ENCODE measurements at regions not wholly inside any gene's neighbourhood (a gene's known extent, or its start where the extent isn't known, plus 50 kb on each side); places are given as distances from the start of the nearest gene placed in this dataset.

- Mint-ChIP-seq H3K27me3 (peaks cover 8% of the 10 kb centered on the region), H3K4me3 (no peak overlapping the region)
- DNase-seq (ENCODE audit: low spot score in 2 of 2), result no peak
Measured at GRCh38 chr10:29947701-29948060, 111.7 kb downstream of the JCAD start.

GRCh38 chr10:29946953-29947700 lies 112.3 kb downstream of the JCAD start:
- H3K9me3 Mint-ChIP-seq, result no peaks in the 10 kb centered on the region
- H3K4me1 Mint-ChIP-seq, result no peaks in the 10 kb centered on the region
- peaks cover 3% of the 10 kb centered on the region for H3K27me3 Mint-ChIP-seq
- no peak overlapping the region for H3K27ac Mint-ChIP-seq (ENCODE audit: low read depth)
- H3K4me3 Mint-ChIP-seq, result no peak overlapping the region
- ATAC-seq (replicated peaks; ENCODE audit: extremely low read depth, poor library complexity, severe bottlenecking), result no peak
- H3K36me3 Mint-ChIP-seq (ENCODE audit: insufficient read depth), result no peaks in the 10 kb centered on the region
- no peak for DNase-seq (ENCODE audit: low spot score in 2 of 2)

More at GRCh38 chr10:29947701-29948060, 111.7 kb downstream of the JCAD start:
- no peak for ATAC-seq (replicated peaks; ENCODE audit: extremely low read depth, poor library complexity, severe bottlenecking)
- no peaks in the 10 kb centered on the region for H3K9me3 Mint-ChIP-seq
- no peaks in the 10 kb centered on the region for H3K36me3 Mint-ChIP-seq (ENCODE audit: insufficient read depth)
- no peak overlapping the region for H3K27ac Mint-ChIP-seq (ENCODE audit: low read depth)
- no peaks in the 10 kb centered on the region for H3K4me1 Mint-ChIP-seq

- no peak overlapping the region for H3K27ac Mint-ChIP-seq (ENCODE audit: low read depth)
- DNase-seq (ENCODE audit: low spot score in 2 of 2) (no peak), ATAC-seq (replicated peaks; ENCODE audit: extremely low read depth, poor library complexity, severe bottlenecking) (no peak)
- H3K27me3 Mint-ChIP-seq, result peaks cover 7% of the 10 kb centered on the region
- no peaks in the 10 kb centered on the region for H3K9me3 Mint-ChIP-seq
- no peaks in the 10 kb centered on the region for H3K36me3 Mint-ChIP-seq (ENCODE audit: insufficient read depth)
- H3K4me3 Mint-ChIP-seq, result no peak overlapping the region
- H3K4me1 Mint-ChIP-seq, result peaks cover 4% of the 10 kb centered on the region
Measured at GRCh38 chr10:29946614-29946952, 112.8 kb downstream of the JCAD start.

GRCh38 chr10:29941476-29941875 lies 117.9 kb downstream of the JCAD start:
- H3K4me1 Mint-ChIP-seq, result peaks cover 4% of the 10 kb centered on the region
- ATAC-seq (replicated peaks; ENCODE audit: extremely low read depth, poor library complexity, severe bottlenecking), result no peak
- no peak overlapping the region for H3K4me3 Mint-ChIP-seq
- no peak overlapping the region for H3K27ac Mint-ChIP-seq (ENCODE audit: low read depth)
- no peaks in the 10 kb centered on the region for H3K36me3 Mint-ChIP-seq (ENCODE audit: insufficient read depth)
- H3K9me3 Mint-ChIP-seq, result no peaks in the 10 kb centered on the region
- no peak for DNase-seq (ENCODE audit: low spot score in 2 of 2)
- H3K27me3 Mint-ChIP-seq, result peaks cover 30% of the 10 kb centered on the region

- ATAC-seq (replicated peaks; ENCODE audit: extremely low read depth, poor library complexity, severe bottlenecking), result no peak
- H3K27me3 Mint-ChIP-seq, result peaks cover 61% of the 10 kb centered on the region
- no peaks in the 10 kb centered on the region for H3K9me3 Mint-ChIP-seq
- no peaks in the 10 kb centered on the region for H3K36me3 Mint-ChIP-seq (ENCODE audit: insufficient read depth)
- no peak overlapping the region for H3K27ac Mint-ChIP-seq (ENCODE audit: low read depth)
- no peak overlapping the region for H3K4me3 Mint-ChIP-seq
- H3K4me1 Mint-ChIP-seq, result no peaks in the 10 kb centered on the region
- no peak for DNase-seq (ENCODE audit: low spot score in 2 of 2)
Measured at GRCh38 chr10:29932991-29933390, 126.4 kb downstream of the JCAD start.

GRCh38 chr10:29931833-29932232 lies 127.6 kb downstream of the JCAD start:
- peaks cover 49% of the 10 kb centered on the region for H3K27me3 Mint-ChIP-seq
- no peak overlapping the region for H3K27ac Mint-ChIP-seq (ENCODE audit: low read depth)
- no peak overlapping the region for H3K4me3 Mint-ChIP-seq
- no peaks in the 10 kb centered on the region for H3K36me3 Mint-ChIP-seq (ENCODE audit: insufficient read depth)
- no peaks in the 10 kb centered on the region for H3K4me1 Mint-ChIP-seq
- DNase-seq (ENCODE audit: low spot score in 2 of 2), result no peak
- H3K9me3 Mint-ChIP-seq, result no peaks in the 10 kb centered on the region
- no peak for ATAC-seq (replicated peaks; ENCODE audit: extremely low read depth, poor library complexity, severe bottlenecking)

- no peak for ATAC-seq (replicated peaks; ENCODE audit: extremely low read depth, poor library complexity, severe bottlenecking)
- Mint-ChIP-seq H3K27ac (ENCODE audit: low read depth) (no peak overlapping the region), H3K36me3 (ENCODE audit: insufficient read depth) (no peaks in the 10 kb centered on the region), H3K27me3 (peaks cover 35% of the 10 kb centered on the region), H3K4me1 (no peaks in the 10 kb centered on the region), H3K9me3 (no peaks in the 10 kb centered on the region), H3K4me3 (no peak overlapping the region)
- DNase-seq (ENCODE audit: low spot score in 2 of 2), result no peak
Measured at GRCh38 chr10:29929006-29929405, 130.4 kb downstream of the JCAD start.

GRCh38 chr10:29926693-29927048 lies 132.7 kb downstream of the JCAD start:
- no peak overlapping the region for H3K4me3 Mint-ChIP-seq
- no peaks in the 10 kb centered on the region for H3K36me3 Mint-ChIP-seq (ENCODE audit: insufficient read depth)
- ATAC-seq (replicated peaks; ENCODE audit: extremely low read depth, poor library complexity, severe bottlenecking), result no peak
- H3K9me3 Mint-ChIP-seq, result no peaks in the 10 kb centered on the region
- no peak overlapping the region for H3K27ac Mint-ChIP-seq (ENCODE audit: low read depth)
- peaks cover 43% of the 10 kb centered on the region for H3K27me3 Mint-ChIP-seq
- DNase-seq (ENCODE audit: low spot score in 2 of 2), result no peak
- H3K4me1 Mint-ChIP-seq, result no peaks in the 10 kb centered on the region

- ATAC-seq (replicated peaks; ENCODE audit: extremely low read depth, poor library complexity, severe bottlenecking) (no peak), DNase-seq (ENCODE audit: low spot score in 2 of 2) (no peak)
- H3K4me3 Mint-ChIP-seq, result no peak overlapping the region
- no peak overlapping the region for H3K27ac Mint-ChIP-seq (ENCODE audit: low read depth)
- no peaks in the 10 kb centered on the region for H3K4me1 Mint-ChIP-seq
- H3K27me3 Mint-ChIP-seq, result peaks cover 45% of the 10 kb centered on the region
- H3K9me3 Mint-ChIP-seq, result no peaks in the 10 kb centered on the region
- no peaks in the 10 kb centered on the region for H3K36me3 Mint-ChIP-seq (ENCODE audit: insufficient read depth)
Measured at GRCh38 chr10:29925771-29926692, 133.4 kb downstream of the JCAD start.

- Mint-ChIP-seq H3K4me3 (no peak overlapping the region), H3K4me1 (no peaks in the 10 kb centered on the region), H3K27ac (ENCODE audit: low read depth) (no peak overlapping the region), H3K36me3 (ENCODE audit: insufficient read depth) (no peaks in the 10 kb centered on the region), H3K27me3 (peaks cover 54% of the 10 kb centered on the region), H3K9me3 (no peaks in the 10 kb centered on the region)
- ATAC-seq (replicated peaks; ENCODE audit: extremely low read depth, poor library complexity, severe bottlenecking) (no peak), DNase-seq (ENCODE audit: low spot score in 2 of 2) (no peak)
Measured at GRCh38 chr10:29924436-29924835, 134.9 kb downstream of the JCAD start.

GRCh38 chr10:29923416-29923965 lies 135.9 kb downstream of the JCAD start:
- peaks cover 56% of the 10 kb centered on the region for H3K27me3 Mint-ChIP-seq
- H3K4me3 Mint-ChIP-seq, result no peak overlapping the region
- DNase-seq (ENCODE audit: low spot score in 2 of 2) (no peak), ATAC-seq (replicated peaks; ENCODE audit: extremely low read depth, poor library complexity, severe bottlenecking) (no peak)
- H3K4me1 Mint-ChIP-seq, result no peaks in the 10 kb centered on the region
- no peaks in the 10 kb centered on the region for H3K36me3 Mint-ChIP-seq (ENCODE audit: insufficient read depth)
- no peaks in the 10 kb centered on the region for H3K9me3 Mint-ChIP-seq
- H3K27ac Mint-ChIP-seq (ENCODE audit: low read depth), result no peak overlapping the region

DNA sequence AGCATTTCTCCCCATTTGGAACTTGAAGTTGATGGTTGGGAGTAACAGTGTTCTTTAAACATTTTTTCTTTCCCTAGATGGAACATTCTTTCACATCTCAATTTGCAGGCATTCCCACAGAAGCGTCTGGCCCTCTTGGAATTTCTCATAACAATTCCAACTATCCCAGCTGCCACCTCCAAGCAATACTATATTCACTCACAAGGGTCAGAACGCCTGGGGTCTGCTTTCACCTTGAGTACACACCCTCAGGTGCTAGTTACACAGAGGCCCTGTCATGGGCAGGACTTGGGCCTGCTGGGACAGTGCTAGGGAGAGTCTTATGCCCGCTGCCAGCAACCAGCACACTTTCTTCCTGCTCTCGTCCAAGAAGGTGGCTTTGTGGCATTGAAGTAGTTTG lies 136.5 kb downstream of the JCAD start:
- Mint-ChIP-seq H3K9me3 (no peaks in the 10 kb centered on the region), H3K27me3 (peaks cover 56% of the 10 kb centered on the region), H3K4me3 (no peak overlapping the region), H3K4me1 (no peaks in the 10 kb centered on the region), H3K36me3 (ENCODE audit: insufficient read depth) (no peaks in the 10 kb centered on the region), H3K27ac (ENCODE audit: low read depth) (no peak overlapping the region)
- ATAC-seq (replicated peaks; ENCODE audit: extremely low read depth, poor library complexity, severe bottlenecking) (no peak), DNase-seq (ENCODE audit: low spot score in 2 of 2) (no peak)

DNA sequence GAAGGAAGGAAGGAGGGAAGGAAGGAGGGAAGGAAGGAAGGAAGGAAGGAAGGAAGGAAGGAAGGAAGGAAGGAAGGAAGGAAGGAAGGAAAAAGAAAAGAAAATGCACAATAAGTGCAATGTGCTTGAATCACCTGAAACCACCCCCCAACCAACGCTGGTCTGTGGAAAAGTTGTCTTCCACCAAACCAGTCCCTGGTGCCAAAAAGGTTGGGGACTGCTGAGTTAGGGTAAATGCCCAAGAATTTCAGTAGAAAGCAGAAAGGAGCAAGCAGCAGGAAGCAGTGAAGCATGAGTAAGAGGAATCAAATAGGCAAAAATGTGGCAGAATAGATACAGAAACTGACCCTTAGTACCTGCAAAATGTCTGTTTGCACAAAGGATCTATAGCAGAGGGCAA lies 137.2 kb downstream of the JCAD start:
- DNase-seq (ENCODE audit: low spot score in 2 of 2), result no peak
- no peak for ATAC-seq (replicated peaks; ENCODE audit: extremely low read depth, poor library complexity, severe bottlenecking)
- Mint-ChIP-seq H3K4me1 (no peaks in the 10 kb centered on the region), H3K36me3 (ENCODE audit: insufficient read depth) (no peaks in the 10 kb centered on the region), H3K9me3 (no peaks in the 10 kb centered on the region), H3K27me3 (peaks cover 56% of the 10 kb centered on the region), H3K4me3 (no peak overlapping the region), H3K27ac (ENCODE audit: low read depth) (no peak overlapping the region)

All from central memory CD8-positive, alpha-beta T cell (primary cell).